Ishikawa (cell line): ENCODE measurements at regions not wholly inside any gene's neighbourhood (a gene's known extent, or its start where the extent isn't known, plus 50 kb on each side); places are given as distances from the start of the nearest gene placed in this dataset.

Experiments
- CEBPB ChIP-seq: IDR thresholded peaks from 2 replicates; pipeline ENCODE4 v1.6.1; 2012
- CREB1 ChIP-seq: IDR thresholded peaks from 2 replicates; pipeline ENCODE4 v1.6.1; 2012; ENCODE audit warnings: low read depth
- EP300 ChIP-seq: IDR thresholded peaks from 2 replicates; pipeline ENCODE4 v1.6.1; 2012; ENCODE audit warnings: borderline replicate concordance
- FOXM1 ChIP-seq: IDR thresholded peaks from 2 replicates; pipeline ENCODE4 v1.6.1; 2012; ENCODE audit warnings: low read depth, borderline replicate concordance
- RAD21 ChIP-seq: IDR thresholded peaks from 2 replicates; pipeline ENCODE4 v1.6.1; 2012; ENCODE audit warnings: low read depth
- TAF1 ChIP-seq: IDR thresholded peaks from 2 replicates; pipeline ENCODE4 v1.6.1; 2012; ENCODE audit warnings: low read depth, mild to moderate bottlenecking
- TCF12 ChIP-seq: IDR thresholded peaks from 2 replicates; pipeline ENCODE4 v1.6.1; 2012; ENCODE audit warnings: low read depth
- TEAD4 ChIP-seq: IDR thresholded peaks from 2 replicates; pipeline ENCODE4 v1.6.1; 2012
- YY1 ChIP-seq: IDR thresholded peaks from 2 replicates; pipeline ENCODE4 v1.6.1; 2012; ENCODE audit warnings: low read depth
- TF ChIP-seq, protein P1 (sequence below): IDR thresholded peaks from 2 replicates; pipeline ENCODE4 v1.6.1; 2012

DNA sequence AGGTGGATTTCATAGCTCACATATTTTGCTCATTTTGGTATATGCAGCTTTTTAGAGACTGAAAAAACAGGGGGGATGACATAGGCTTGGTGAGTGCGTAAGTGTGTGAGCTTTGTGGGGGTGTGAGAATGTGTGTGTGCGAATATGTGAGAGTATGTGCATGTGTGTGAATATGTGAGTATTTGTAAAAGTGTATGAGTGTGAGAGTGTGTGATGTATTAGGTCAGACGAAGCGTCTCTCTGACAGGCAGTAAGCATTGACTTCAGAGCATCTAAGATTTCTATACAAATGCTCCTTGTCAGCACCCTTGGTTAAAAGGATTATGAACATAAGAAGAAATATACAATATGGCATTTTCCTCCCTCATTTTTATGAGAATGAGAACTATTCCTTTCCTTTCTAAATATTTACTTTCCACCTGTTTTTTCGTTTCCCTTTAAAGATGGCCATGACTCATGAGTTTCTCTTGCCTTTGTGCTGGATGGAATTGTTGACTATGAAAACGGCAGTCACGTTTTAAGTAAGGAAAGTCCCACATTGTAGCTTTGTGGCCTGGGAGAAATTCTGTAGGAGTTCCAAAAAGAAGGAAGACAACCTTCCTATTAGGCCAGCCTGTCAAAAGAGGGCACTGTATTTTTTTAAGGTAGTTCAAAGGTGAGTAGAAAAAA lies 276.4 kb downstream of the FOXL1 start:
- TF ChIP-seq CREB1, result no peak
- TF ChIP-seq, protein P1, sequence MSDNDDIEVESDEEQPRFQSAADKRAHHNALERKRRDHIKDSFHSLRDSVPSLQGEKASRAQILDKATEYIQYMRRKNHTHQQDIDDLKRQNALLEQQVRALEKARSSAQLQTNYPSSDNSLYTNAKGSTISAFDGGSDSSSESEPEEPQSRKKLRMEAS, result no peak
- no peak for TF ChIP-seq FOXM1
- no peak for TF ChIP-seq TCF12
- TF ChIP-seq EP300, result no peak
- no peak for TF ChIP-seq RAD21
- no peak for TF ChIP-seq CEBPB
- no peak for TF ChIP-seq TEAD4
- no peak for TF ChIP-seq TAF1
- TF ChIP-seq YY1, result no peak
